ENCODE measurements at regions not wholly inside any gene's neighbourhood (a gene's known extent, or its start where the extent isn't known, plus 50 kb on each side); places are given as distances from the start of the nearest gene placed in this dataset.

DNA sequence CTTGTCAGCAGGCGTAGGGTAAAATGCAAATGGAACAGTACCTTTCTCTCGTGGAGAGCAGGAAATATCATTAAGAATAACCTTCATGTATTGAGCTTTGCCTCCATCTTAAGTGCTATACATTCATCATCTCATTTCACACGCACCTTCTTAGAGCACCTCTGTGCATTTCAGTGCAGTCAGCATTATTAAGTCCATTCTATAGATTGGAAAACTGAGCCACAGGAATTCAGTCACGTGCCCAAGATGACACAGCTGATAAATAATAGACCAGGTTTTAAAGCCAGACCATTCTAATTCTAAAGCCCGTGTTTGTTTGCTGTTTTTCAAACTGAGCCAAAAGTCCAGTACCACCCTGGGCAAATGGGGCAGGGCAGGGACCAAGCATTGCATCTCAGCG is 109.2 kb upstream of the WWC1 start:
- Mint-ChIP-seq H3K4me1 (ENCODE audit: insufficient read depth, unreplicated experiment) (peaks cover 6% of the 10 kb centered on the region), H3K27me3 (ENCODE audit: insufficient read depth, unreplicated experiment) (no peaks in the 10 kb centered on the region), H3K4me3 (ENCODE audit: unreplicated experiment) (no peak overlapping the region), H3K9me3 (ENCODE audit: unreplicated experiment) (no peaks in the 10 kb centered on the region), H3K27ac (ENCODE audit: low read depth, unreplicated experiment) (no peak overlapping the region), H3K36me3 (ENCODE audit: insufficient read depth, unreplicated experiment) (no peaks in the 10 kb centered on the region)
- BruUV-seq (replicated peaks), result no TSS peak
- no peak for DNase-seq (ENCODE audit: unreplicated experiment)
- ChIA-PET CTCF (no interaction called here), POLR2A (no interaction called here)
- intact Hi-C loops (cut with micrococcal nuclease), result no loop called here
- TF ChIP-seq, protein P1, sequence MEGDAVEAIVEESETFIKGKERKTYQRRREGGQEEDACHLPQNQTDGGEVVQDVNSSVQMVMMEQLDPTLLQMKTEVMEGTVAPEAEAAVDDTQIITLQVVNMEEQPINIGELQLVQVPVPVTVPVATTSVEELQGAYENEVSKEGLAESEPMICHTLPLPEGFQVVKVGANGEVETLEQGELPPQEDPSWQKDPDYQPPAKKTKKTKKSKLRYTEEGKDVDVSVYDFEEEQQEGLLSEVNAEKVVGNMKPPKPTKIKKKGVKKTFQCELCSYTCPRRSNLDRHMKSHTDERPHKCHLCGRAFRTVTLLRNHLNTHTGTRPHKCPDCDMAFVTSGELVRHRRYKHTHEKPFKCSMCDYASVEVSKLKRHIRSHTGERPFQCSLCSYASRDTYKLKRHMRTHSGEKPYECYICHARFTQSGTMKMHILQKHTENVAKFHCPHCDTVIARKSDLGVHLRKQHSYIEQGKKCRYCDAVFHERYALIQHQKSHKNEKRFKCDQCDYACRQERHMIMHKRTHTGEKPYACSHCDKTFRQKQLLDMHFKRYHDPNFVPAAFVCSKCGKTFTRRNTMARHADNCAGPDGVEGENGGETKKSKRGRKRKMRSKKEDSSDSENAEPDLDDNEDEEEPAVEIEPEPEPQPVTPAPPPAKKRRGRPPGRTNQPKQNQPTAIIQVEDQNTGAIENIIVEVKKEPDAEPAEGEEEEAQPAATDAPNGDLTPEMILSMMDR (IDR thresholded peaks at IDR 0.05; ENCODE audit: unreplicated experiment), result no peak

DNA sequence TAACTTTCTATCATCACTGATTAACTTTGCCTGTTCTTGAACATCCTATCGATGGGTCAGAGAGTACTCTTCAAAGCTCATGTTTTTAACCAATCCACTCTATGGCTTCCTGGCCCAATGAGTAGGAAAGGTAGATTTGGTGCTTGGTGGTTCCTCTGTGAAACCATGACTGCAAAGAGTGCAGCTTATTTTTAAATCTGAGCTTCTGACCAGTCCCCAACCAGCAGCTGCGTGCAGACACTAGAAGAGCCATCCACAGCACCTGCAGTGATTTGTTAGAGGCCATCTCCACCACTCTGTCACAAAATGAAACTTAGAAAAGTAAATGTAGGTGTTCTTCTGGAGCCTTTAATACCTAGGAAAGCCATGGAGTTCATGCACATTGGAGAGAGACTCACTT is 107.3 kb upstream of the WWC1 start:
- no TSS peak for BruUV-seq (replicated peaks)

DNA sequence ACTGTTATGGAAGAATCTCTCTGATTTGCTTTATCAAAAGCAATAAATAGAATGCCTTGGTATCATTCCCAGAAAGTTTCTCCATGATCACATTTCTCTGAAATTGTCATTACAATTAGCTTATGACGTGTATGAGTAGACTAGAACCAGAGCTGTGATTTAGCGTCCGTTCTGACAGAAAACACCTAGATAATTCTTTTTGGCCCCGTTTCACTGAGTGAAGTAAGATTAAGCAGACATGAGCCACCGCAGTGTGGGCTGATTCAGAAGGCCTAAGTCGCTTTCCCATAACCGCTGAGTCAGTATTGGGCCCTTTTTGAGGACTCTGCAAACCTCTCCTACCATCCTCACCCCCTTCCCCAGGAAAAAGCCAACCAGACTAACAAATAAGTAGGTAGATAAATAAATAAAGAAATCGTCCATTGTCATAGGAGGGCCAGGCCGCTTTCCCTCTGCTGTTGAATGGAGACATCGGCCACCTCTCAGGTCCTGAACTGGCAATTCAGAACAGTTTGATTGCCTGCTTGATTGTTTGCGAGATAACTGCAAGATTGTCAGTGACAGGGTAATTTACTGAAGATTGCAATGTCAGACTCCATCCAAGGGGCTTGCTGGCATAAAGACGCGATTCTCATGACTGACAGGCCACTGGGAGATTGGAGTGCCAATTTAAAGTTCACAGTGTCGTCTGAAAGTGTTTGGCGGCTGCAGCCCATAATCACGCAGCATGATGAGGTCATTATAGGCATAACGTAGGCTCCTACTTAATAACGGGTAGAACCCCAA is 105.0 kb upstream of the WWC1 start:
- no peak for DNase-seq (ENCODE audit: unreplicated experiment)
- Mint-ChIP-seq H3K4me3 (ENCODE audit: unreplicated experiment) (no peak overlapping the region), H3K4me1 (ENCODE audit: insufficient read depth, unreplicated experiment) (peaks cover 6% of the 10 kb centered on the region), H3K36me3 (ENCODE audit: insufficient read depth, unreplicated experiment) (no peaks in the 10 kb centered on the region), H3K27ac (ENCODE audit: low read depth, unreplicated experiment) (no peak overlapping the region), H3K27me3 (ENCODE audit: insufficient read depth, unreplicated experiment) (no peaks in the 10 kb centered on the region), H3K9me3 (ENCODE audit: unreplicated experiment) (no peaks in the 10 kb centered on the region)
- ChIA-PET POLR2A (no interaction called here), CTCF (interaction anchor here (2.7 kb wide), 1 partner anchor 33 kb away, joined by 16 read pairs; no protein-coding TSS in a partner anchor)
- no TSS peak for BruUV-seq (replicated peaks)
- intact Hi-C loops (cut with micrococcal nuclease), result no loop called here
- TF ChIP-seq, protein P1 (IDR thresholded peaks at IDR 0.05; ENCODE audit: unreplicated experiment), result no peak

More for the DNA sequence above, 107.3 kb upstream of the WWC1 start:
- Mint-ChIP-seq H3K4me1 (ENCODE audit: insufficient read depth, unreplicated experiment) (peaks cover 6% of the 10 kb centered on the region), H3K36me3 (ENCODE audit: insufficient read depth, unreplicated experiment) (no peaks in the 10 kb centered on the region), H3K27ac (ENCODE audit: low read depth, unreplicated experiment) (no peak overlapping the region), H3K9me3 (ENCODE audit: unreplicated experiment) (no peaks in the 10 kb centered on the region), H3K27me3 (ENCODE audit: insufficient read depth, unreplicated experiment) (no peaks in the 10 kb centered on the region), H3K4me3 (ENCODE audit: unreplicated experiment) (no peak overlapping the region)
- DNase-seq (ENCODE audit: unreplicated experiment), result no peak
- CTCF ChIA-PET, result interaction anchor here (0.6 to 2.7 kb wide), 6 partner anchors 9 to 136 kb away, joined by 3 to 16 read pairs (median 4); no protein-coding TSS in a partner anchor
- intact Hi-C loops (cut with micrococcal nuclease), result no loop called here
- TF ChIP-seq, protein P1 (IDR thresholded peaks at IDR 0.05; ENCODE audit: unreplicated experiment), result no peak
- POLR2A ChIA-PET, result no interaction called here

DNA sequence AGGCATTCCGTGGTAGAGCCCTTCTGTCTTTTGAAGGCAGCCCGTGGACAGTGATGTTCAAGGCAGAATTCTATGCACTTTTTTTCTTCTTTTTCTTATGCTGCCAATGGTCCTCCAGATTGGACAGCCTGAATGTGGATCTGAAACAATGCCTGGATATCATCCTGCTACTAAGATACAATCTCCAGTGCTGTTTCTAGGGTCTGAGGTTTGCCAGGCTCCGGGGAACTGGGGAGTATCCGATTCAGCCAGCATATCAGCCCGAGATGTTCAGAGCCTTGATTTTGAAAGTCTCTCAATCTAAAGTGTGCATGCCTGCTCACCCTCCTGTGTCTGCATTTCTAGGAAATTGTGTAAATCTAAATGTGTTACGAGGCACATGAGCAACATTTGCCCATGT is 103.8 kb upstream of the WWC1 start:
- DNase-seq (ENCODE audit: unreplicated experiment), result no peak
- CTCF ChIA-PET, result no interaction called here
- BruUV-seq (replicated peaks), result no TSS peak
- TF ChIP-seq, protein P1 (IDR thresholded peaks at IDR 0.05; ENCODE audit: unreplicated experiment), result no peak
- peaks cover 6% of the 10 kb centered on the region for H3K4me1 Mint-ChIP-seq (ENCODE audit: insufficient read depth, unreplicated experiment)
- POLR2A ChIA-PET, result no interaction called here
- no peak overlapping the region for H3K27ac Mint-ChIP-seq (ENCODE audit: low read depth, unreplicated experiment)
- no peaks in the 10 kb centered on the region for H3K36me3 Mint-ChIP-seq (ENCODE audit: insufficient read depth, unreplicated experiment)
- intact Hi-C loops (cut with micrococcal nuclease), result no loop called here
- no peak overlapping the region for H3K4me3 Mint-ChIP-seq (ENCODE audit: unreplicated experiment)
- no peaks in the 10 kb centered on the region for H3K27me3 Mint-ChIP-seq (ENCODE audit: insufficient read depth, unreplicated experiment)
- H3K9me3 Mint-ChIP-seq (ENCODE audit: unreplicated experiment), result no peaks in the 10 kb centered on the region

All from MCF 10A (cell line).